ENCODE measurements at regions not wholly inside any gene's neighbourhood (a gene's known extent, or its start where the extent isn't known, plus 50 kb on each side); places are given as distances from the start of the nearest gene placed in this dataset.

- no peak for DNase-seq (ENCODE audit: low read depth)
These were observed 734.3 kb upstream of the POT1 start for GRCh38 chr7:125663961-125664360.

GRCh38 chr7:125661677-125662076, 732.1 kb upstream of the POT1 start:
- DNase-seq (ENCODE audit: low read depth): no peak

GRCh38 chr7:125661006-125661405, 731.4 kb upstream of the POT1 start:
- no peak for DNase-seq (ENCODE audit: low read depth)

GRCh38 chr7:125654076-125654475, 724.5 kb upstream of the POT1 start:
- DNase-seq (ENCODE audit: low read depth): no peak

- DNase-seq (ENCODE audit: low read depth): no peak
These were observed 722.4 kb upstream of the POT1 start for GRCh38 chr7:125651823-125652528.

- no peak for DNase-seq (ENCODE audit: low read depth)
These were observed 718.9 kb upstream of the POT1 start for GRCh38 chr7:125648543-125648942.

GRCh38 chr7:125645770-125646169, 716.1 kb upstream of the POT1 start:
- DNase-seq (ENCODE audit: low read depth): no peak

- no peak for DNase-seq (ENCODE audit: low read depth)
These were observed 714.5 kb upstream of the POT1 start for GRCh38 chr7:125644109-125644508.

GRCh38 chr7:125643302-125643701, 713.7 kb upstream of the POT1 start:
- no peak for DNase-seq (ENCODE audit: low read depth)

- DNase-seq (ENCODE audit: low read depth): no peak
These were observed 712.3 kb upstream of the POT1 start for GRCh38 chr7:125641884-125642283.

- DNase-seq (ENCODE audit: low read depth): no peak
These were observed 706.8 kb upstream of the POT1 start for GRCh38 chr7:125636320-125636962.

GRCh38 chr7:125618516-125618915, 688.9 kb upstream of the POT1 start:
- DNase-seq (ENCODE audit: low read depth): no peak

- DNase-seq (ENCODE audit: low read depth): no peak
These were observed 682.0 kb upstream of the POT1 start for GRCh38 chr7:125611582-125611981.

GRCh38 chr7:125606671-125607070, 677.0 kb upstream of the POT1 start:
- DNase-seq (ENCODE audit: low read depth): no peak

- peak; percentile 13 for DNase-seq (ENCODE audit: low read depth)
These were observed 675.6 kb upstream of the POT1 start for GRCh38 chr7:125605241-125605640.

GRCh38 chr7:125602441-125602840, 672.8 kb upstream of the POT1 start:
- DNase-seq (ENCODE audit: low read depth): no peak

GRCh38 chr7:125599387-125599786, 669.8 kb upstream of the POT1 start:
- DNase-seq (ENCODE audit: low read depth): no peak

- DNase-seq (ENCODE audit: low read depth): no peak
These were observed 662.7 kb upstream of the POT1 start for GRCh38 chr7:125592331-125592730.

- DNase-seq (ENCODE audit: low read depth): no peak
These were observed 643.5 kb upstream of the POT1 start for GRCh38 chr7:125573126-125573525.

- DNase-seq (ENCODE audit: low read depth): no peak
These were observed 642.8 kb upstream of the POT1 start for GRCh38 chr7:125572414-125572813.

- no peak for DNase-seq (ENCODE audit: low read depth)
These were observed 639.2 kb upstream of the POT1 start for GRCh38 chr7:125568799-125569198.

- no peak for DNase-seq (ENCODE audit: low read depth)
These were observed 638.1 kb upstream of the POT1 start for GRCh38 chr7:125567686-125568085.

- no peak for DNase-seq (ENCODE audit: low read depth)
These were observed 634.4 kb upstream of the POT1 start for GRCh38 chr7:125563964-125564529.

- DNase-seq (ENCODE audit: low read depth): no peak
These were observed 633.9 kb upstream of the POT1 start for GRCh38 chr7:125563557-125563956.

Data from non-pigmented ciliary epithelial cell (primary cell).